Hepatocyte (in vitro differentiated cells): ENCODE measurements at regions not wholly inside any gene's neighbourhood (a gene's known extent, or its start where the extent isn't known, plus 50 kb on each side); places are given as distances from the start of the nearest gene placed in this dataset.
"Not testable (repeated sequence)": the region's sequence is repeated elsewhere in the genome, so short reads cannot be mapped to it uniquely, and the experiment has no call there.

Experiments used
- DNase-seq: peaks from one replicate; pipeline ENCODE4 v3.0.0-alpha.2; 2016; ENCODE audit warnings: low spot score
- H2AFZ ChIP-seq: fragments of 200-600 bp; sonication (generic); 2 replicates; pipeline ENCODE4 v1.6.0; 2016; ENCODE audit warnings: antibody characterized with exemption, mild to moderate bottlenecking
- H3K27ac ChIP-seq: fragments of 200-600 bp; sonication (generic); 2 replicates; pipeline ENCODE4 v1.5.1; 2016; ENCODE audit warnings: mild to moderate bottlenecking
- H3K27me3 ChIP-seq: fragments of 200-600 bp; sonication (generic); 2 replicates; pipeline ENCODE4 v1.6.1; 2016
- H3K36me3 ChIP-seq: fragments of 200-600 bp; sonication (generic); replicated peaks from 2 replicates; pipeline ENCODE4 v1.5.1; 2016; ENCODE audit warnings: low read depth; ENCODE audit not compliant: insufficient read depth
- H3K4me1 ChIP-seq: fragments of 200-600 bp; sonication (generic); 2 replicates; pipeline ENCODE4 v1.5.1; 2016; ENCODE audit warnings: mild to moderate bottlenecking, moderate library complexity; ENCODE audit not compliant: insufficient read depth
- H3K4me2 ChIP-seq: fragments of 200-600 bp; sonication (generic); 2 replicates; pipeline ENCODE4 v1.6.0; 2016
- H3K4me3 ChIP-seq: fragments of 200-600 bp; sonication (generic); 2 replicates; pipeline ENCODE4 v1.5.1; 2016; ENCODE audit warnings: mild to moderate bottlenecking
- H3K79me2 ChIP-seq: fragments of 200-600 bp; sonication (generic); 2 replicates; pipeline ENCODE4 v1.6.0; 2017; ENCODE audit warnings: mild to moderate bottlenecking
- H3K9me2 ChIP-seq: fragments of 200-600 bp; sonication (generic); replicated peaks from 2 replicates; pipeline ENCODE4 v1.6.0; 2017; ENCODE audit warnings: mild to moderate bottlenecking; ENCODE audit not compliant: insufficient read depth
- H3K9me3 ChIP-seq: fragments of 200-600 bp; sonication (generic); 2 replicates; pipeline ENCODE4 v1.5.1; 2016; ENCODE audit warnings: low read depth, mild to moderate bottlenecking
- H4K20me1 ChIP-seq: fragments of 200-600 bp; sonication (generic); 2 replicates; pipeline ENCODE4 v1.6.0; 2016; ENCODE audit warnings: mild to moderate bottlenecking; ENCODE audit not compliant: insufficient read depth, poor library complexity, severe bottlenecking
- CTCF ChIP-seq: fragments of 200-600 bp; sonication (generic); IDR thresholded peaks from 2 replicates; pipeline ENCODE4 v1.5.1; 2016; ENCODE audit warnings: antibody characterized with exemption, mild to moderate bottlenecking; ENCODE audit not compliant: poor library complexity
- EZH2 ChIP-seq: fragments of 200-600 bp; sonication (generic); IDR thresholded peaks from 2 replicates; pipeline ENCODE4 v1.6.1; 2016; ENCODE audit warnings: antibody characterized with exemption, mild to moderate bottlenecking, borderline replicate concordance
- EZH2phosphoT487 ChIP-seq: fragments of 200-600 bp; sonication (generic); IDR thresholded peaks from one replicate; pipeline ENCODE4 v1.6.1; 2018; ENCODE audit warnings: antibody characterized with exemption, mild to moderate bottlenecking, low read depth, moderate library complexity; ENCODE audit not compliant: unreplicated experiment, severe bottlenecking
- WGBS: methylation state at CpG from one replicate; pipeline ENCODE4 v1.1.6; 2016; ENCODE audit warnings: low lambda C conversion rate; ENCODE audit errors: missing lambda C conversion rate; 5-methylcytosine and 5-hydroxymethylcytosine counted together

- H3K4me2 ChIP-seq, H3K79me2 ChIP-seq, H2AFZ ChIP-seq, H3K9me2 ChIP-seq, DNase-seq, H3K9me3 ChIP-seq, H3K27me3 ChIP-seq, H3K4me3 ChIP-seq, H3K4me1 ChIP-seq, H3K27ac ChIP-seq, H4K20me1 ChIP-seq, H3K36me3 ChIP-seq: not testable (repeated sequence)
- 83% methylated on average over 11 of the region's 13 CpGs for WGBS
These were observed 138.1 kb upstream of the FOXD4L5 start for GRCh38 chr9:65422966-65423690.

GRCh38 chr9:65421486-65421885, 136.5 kb upstream of the FOXD4L5 start:
- H2AFZ ChIP-seq, H4K20me1 ChIP-seq, H3K27ac ChIP-seq, H3K9me2 ChIP-seq, H3K4me2 ChIP-seq, H3K36me3 ChIP-seq, H3K79me2 ChIP-seq, H3K27me3 ChIP-seq, H3K9me3 ChIP-seq, DNase-seq, H3K4me3 ChIP-seq, H3K4me1 ChIP-seq: not testable (repeated sequence)
- 65% methylated on average over 2 of the region's 2 CpGs for WGBS

- no peak overlapping the region for H3K4me2 ChIP-seq
- H3K4me1 ChIP-seq = no peaks in the 10 kb centered on the region
- no peak overlapping the region for H3K4me3 ChIP-seq
- no peaks in the 10 kb centered on the region for H3K27me3 ChIP-seq
- no peak overlapping the region for H3K27ac ChIP-seq
- no peaks in the 10 kb centered on the region for H3K36me3 ChIP-seq
- no peak for DNase-seq
- H3K9me3 ChIP-seq = no peaks in the 10 kb centered on the region
- H4K20me1 ChIP-seq = no peaks in the 10 kb centered on the region
- no peaks in the 10 kb centered on the region for H3K79me2 ChIP-seq
- WGBS = 84% methylated on average over 5 of the region's 5 CpGs
- TF ChIP-seq EZH2phosphoT487 (no peak), EZH2 (no peak), CTCF (no peak)
- no peak overlapping the region for H2AFZ ChIP-seq
- H3K9me2 ChIP-seq = no peaks in the 10 kb centered on the region
These were observed 135.8 kb upstream of the FOXD4L5 start for GRCh38 chr9:65420771-65421170.

GRCh38 chr9:65418966-65419365, 134.0 kb upstream of the FOXD4L5 start:
- not testable (repeated sequence) for H4K20me1 ChIP-seq, H3K9me2 ChIP-seq, H3K4me2 ChIP-seq, H3K27me3 ChIP-seq, H3K79me2 ChIP-seq, H3K27ac ChIP-seq, H3K4me3 ChIP-seq, DNase-seq, H3K9me3 ChIP-seq, H3K4me1 ChIP-seq, H2AFZ ChIP-seq, H3K36me3 ChIP-seq
- 70% methylated on average over 4 of the region's 4 CpGs for WGBS

- not testable (repeated sequence) for H3K4me3 ChIP-seq, DNase-seq, H3K27me3 ChIP-seq, H2AFZ ChIP-seq, H3K36me3 ChIP-seq, H3K4me1 ChIP-seq, H3K27ac ChIP-seq, H3K9me2 ChIP-seq, H3K79me2 ChIP-seq, H3K4me2 ChIP-seq, H3K9me3 ChIP-seq, H4K20me1 ChIP-seq
- WGBS = 59% methylated on average over 7 of the region's 7 CpGs
These were observed 131.9 kb upstream of the FOXD4L5 start for GRCh38 chr9:65416948-65417347.

- H3K9me2 ChIP-seq, H3K27me3 ChIP-seq, H3K79me2 ChIP-seq, H3K9me3 ChIP-seq, H4K20me1 ChIP-seq, H3K4me3 ChIP-seq, H3K36me3 ChIP-seq, H2AFZ ChIP-seq, H3K4me1 ChIP-seq, H3K4me2 ChIP-seq, H3K27ac ChIP-seq, DNase-seq: not testable (repeated sequence)
- 36% methylated on average over 4 of the region's 4 CpGs for WGBS
These were observed 129.2 kb upstream of the FOXD4L5 start for GRCh38 chr9:65414249-65414648.

- H3K4me1 ChIP-seq, H3K36me3 ChIP-seq, H3K9me3 ChIP-seq, DNase-seq, H3K79me2 ChIP-seq, H3K27me3 ChIP-seq, H2AFZ ChIP-seq, H3K27ac ChIP-seq, H3K4me2 ChIP-seq, H3K4me3 ChIP-seq, H3K9me2 ChIP-seq, H4K20me1 ChIP-seq: not testable (repeated sequence)
- WGBS = 63% methylated on average over 4 of the region's 5 CpGs
These were observed 128.4 kb upstream of the FOXD4L5 start for GRCh38 chr9:65413371-65413770.
